WTC11 (cell line): ENCODE measurements at regions not wholly inside any gene's neighbourhood (a gene's known extent, or its start where the extent isn't known, plus 50 kb on each side); places are given as distances from the start of the nearest gene placed in this dataset.

ENCODE experiments used
- ELF4 ChIP-seq: sonication (generic); formaldehyde crosslinking; IDR thresholded peaks from 2 replicates; pipeline ENCODE4 v1.8.1; 2022; ENCODE audit warnings: low read depth, mild to moderate bottlenecking, moderate library complexity, missing genetic modification reagents
- ETV6 ChIP-seq: sonication (generic); formaldehyde crosslinking; IDR thresholded peaks from 2 replicates; pipeline ENCODE4 v1.8.1; 2022; ENCODE audit warnings: mild to moderate bottlenecking, missing genetic modification reagents
- FOXP1 ChIP-seq: sonication (generic); formaldehyde crosslinking; IDR thresholded peaks from 2 replicates; pipeline ENCODE4 v1.8.0; 2022; ENCODE audit warnings: missing genetic modification reagents, mild to moderate bottlenecking, moderate library complexity, borderline replicate concordance
- RELA ChIP-seq: sonication (generic); formaldehyde crosslinking; IDR thresholded peaks from 2 replicates; pipeline ENCODE4 v1.8.1; 2022; ENCODE audit warnings: missing genetic modification reagents, mild to moderate bottlenecking, borderline replicate concordance
- TP53 ChIP-seq: sonication (generic); formaldehyde crosslinking; IDR thresholded peaks from 2 replicates; pipeline ENCODE4 v1.8.1; 2023; ENCODE audit warnings: mild to moderate bottlenecking, missing genetic modification reagents
- ZNF138 ChIP-seq: sonication (generic); formaldehyde crosslinking; conservative IDR thresholded peaks from 2 replicates; pipeline ENCODE4 v1.8.1; 2022; ENCODE audit warnings: mild to moderate bottlenecking, moderate library complexity, missing genetic modification reagents
- TF ChIP-seq, protein P1 (sequence below): sonication (generic); formaldehyde crosslinking; conservative IDR thresholded peaks from 2 replicates; pipeline ENCODE4 v1.8.1; 2023; ENCODE audit warnings: mild to moderate bottlenecking, low read depth, missing genetic modification reagents, moderate library complexity
- TF ChIP-seq, protein P2 (sequence below): fragments of 200-600 bp; IDR thresholded peaks from 2 replicates; pipeline ENCODE4 v1.8.0; 2022; ENCODE audit warnings: antibody characterized with exemption
- TF ChIP-seq, protein P3 (sequence below): sonication (generic); formaldehyde crosslinking; IDR thresholded peaks from 2 replicates; pipeline ENCODE4 v1.8.0; 2022; ENCODE audit warnings: mild to moderate bottlenecking, missing genetic modification reagents
- TF ChIP-seq, protein P4 (sequence below): sonication (generic); formaldehyde crosslinking; IDR thresholded peaks from 2 replicates; pipeline ENCODE4 v1.8.0; 2022; ENCODE audit warnings: mild to moderate bottlenecking, missing genetic modification reagents
- TF ChIP-seq, protein P5 (sequence below): sonication (generic); formaldehyde crosslinking; IDR thresholded peaks from 2 replicates; pipeline ENCODE4 v1.8.1; 2023; ENCODE audit warnings: mild to moderate bottlenecking, missing genetic modification reagents, borderline replicate concordance
- TF ChIP-seq, protein P6 (sequence below): fragments of 250-450 bp; sonication (Bioruptor Pico); IDR thresholded peaks from 2 replicates; pipeline ENCODE4 v2.1.2; 2022; ENCODE audit warnings: mild to moderate bottlenecking, moderate library complexity
- TF ChIP-seq, protein P7 (sequence below): sonication (generic); formaldehyde crosslinking; IDR thresholded peaks from 2 replicates; pipeline ENCODE4 v1.8.1; 2023; ENCODE audit warnings: mild to moderate bottlenecking, missing genetic modification reagents, moderate library complexity

DNA sequence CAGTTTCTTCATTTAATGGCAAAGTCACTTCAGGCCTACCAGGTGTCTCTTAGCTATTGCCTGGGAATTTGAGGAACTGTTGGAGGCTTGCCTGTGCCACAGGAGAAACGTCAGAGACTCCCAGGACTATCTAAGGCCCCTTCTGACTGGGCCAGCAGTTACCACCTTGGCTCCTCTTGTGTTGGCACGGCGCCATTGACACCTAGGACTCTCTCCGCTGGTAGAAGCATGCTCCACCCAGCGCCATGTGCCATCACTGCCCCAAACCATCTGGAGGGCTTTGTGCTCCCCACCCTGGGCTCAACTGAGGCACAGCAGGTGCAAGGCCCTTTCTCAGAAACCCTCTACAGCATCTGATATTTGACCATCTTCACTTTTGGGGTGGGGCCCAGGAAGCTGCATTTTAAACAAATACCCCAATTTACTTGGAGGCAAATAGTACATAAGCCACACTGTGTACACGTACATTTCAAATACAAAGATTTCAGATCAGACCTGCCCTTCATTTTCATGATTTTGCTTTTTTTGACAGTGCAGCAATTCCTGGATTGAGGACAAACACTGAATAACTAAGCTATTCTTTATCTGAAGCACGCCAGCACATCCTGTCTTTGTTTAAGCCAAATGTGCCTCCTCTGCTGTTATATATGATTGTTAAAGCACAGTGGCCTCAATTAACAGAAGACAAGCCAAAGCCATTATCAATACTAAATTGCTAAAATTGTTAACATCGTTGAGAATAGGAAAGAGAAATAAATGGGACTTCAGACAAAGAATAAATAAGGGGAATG, 59.9 kb upstream of the TPP2 start:
- TF ChIP-seq, protein P1, sequence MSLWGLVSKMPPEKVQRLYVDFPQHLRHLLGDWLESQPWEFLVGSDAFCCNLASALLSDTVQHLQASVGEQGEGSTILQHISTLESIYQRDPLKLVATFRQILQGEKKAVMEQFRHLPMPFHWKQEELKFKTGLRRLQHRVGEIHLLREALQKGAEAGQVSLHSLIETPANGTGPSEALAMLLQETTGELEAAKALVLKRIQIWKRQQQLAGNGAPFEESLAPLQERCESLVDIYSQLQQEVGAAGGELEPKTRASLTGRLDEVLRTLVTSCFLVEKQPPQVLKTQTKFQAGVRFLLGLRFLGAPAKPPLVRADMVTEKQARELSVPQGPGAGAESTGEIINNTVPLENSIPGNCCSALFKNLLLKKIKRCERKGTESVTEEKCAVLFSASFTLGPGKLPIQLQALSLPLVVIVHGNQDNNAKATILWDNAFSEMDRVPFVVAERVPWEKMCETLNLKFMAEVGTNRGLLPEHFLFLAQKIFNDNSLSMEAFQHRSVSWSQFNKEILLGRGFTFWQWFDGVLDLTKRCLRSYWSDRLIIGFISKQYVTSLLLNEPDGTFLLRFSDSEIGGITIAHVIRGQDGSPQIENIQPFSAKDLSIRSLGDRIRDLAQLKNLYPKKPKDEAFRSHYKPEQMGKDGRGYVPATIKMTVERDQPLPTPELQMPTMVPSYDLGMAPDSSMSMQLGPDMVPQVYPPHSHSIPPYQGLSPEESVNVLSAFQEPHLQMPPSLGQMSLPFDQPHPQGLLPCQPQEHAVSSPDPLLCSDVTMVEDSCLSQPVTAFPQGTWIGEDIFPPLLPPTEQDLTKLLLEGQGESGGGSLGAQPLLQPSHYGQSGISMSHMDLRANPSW (CRISPR knock-in tag): no peak
- TF ChIP-seq, protein P2, sequence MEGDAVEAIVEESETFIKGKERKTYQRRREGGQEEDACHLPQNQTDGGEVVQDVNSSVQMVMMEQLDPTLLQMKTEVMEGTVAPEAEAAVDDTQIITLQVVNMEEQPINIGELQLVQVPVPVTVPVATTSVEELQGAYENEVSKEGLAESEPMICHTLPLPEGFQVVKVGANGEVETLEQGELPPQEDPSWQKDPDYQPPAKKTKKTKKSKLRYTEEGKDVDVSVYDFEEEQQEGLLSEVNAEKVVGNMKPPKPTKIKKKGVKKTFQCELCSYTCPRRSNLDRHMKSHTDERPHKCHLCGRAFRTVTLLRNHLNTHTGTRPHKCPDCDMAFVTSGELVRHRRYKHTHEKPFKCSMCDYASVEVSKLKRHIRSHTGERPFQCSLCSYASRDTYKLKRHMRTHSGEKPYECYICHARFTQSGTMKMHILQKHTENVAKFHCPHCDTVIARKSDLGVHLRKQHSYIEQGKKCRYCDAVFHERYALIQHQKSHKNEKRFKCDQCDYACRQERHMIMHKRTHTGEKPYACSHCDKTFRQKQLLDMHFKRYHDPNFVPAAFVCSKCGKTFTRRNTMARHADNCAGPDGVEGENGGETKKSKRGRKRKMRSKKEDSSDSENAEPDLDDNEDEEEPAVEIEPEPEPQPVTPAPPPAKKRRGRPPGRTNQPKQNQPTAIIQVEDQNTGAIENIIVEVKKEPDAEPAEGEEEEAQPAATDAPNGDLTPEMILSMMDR: no peak
- TF ChIP-seq RELA (CRISPR knock-in tag): no peak
- TF ChIP-seq, protein P3, sequence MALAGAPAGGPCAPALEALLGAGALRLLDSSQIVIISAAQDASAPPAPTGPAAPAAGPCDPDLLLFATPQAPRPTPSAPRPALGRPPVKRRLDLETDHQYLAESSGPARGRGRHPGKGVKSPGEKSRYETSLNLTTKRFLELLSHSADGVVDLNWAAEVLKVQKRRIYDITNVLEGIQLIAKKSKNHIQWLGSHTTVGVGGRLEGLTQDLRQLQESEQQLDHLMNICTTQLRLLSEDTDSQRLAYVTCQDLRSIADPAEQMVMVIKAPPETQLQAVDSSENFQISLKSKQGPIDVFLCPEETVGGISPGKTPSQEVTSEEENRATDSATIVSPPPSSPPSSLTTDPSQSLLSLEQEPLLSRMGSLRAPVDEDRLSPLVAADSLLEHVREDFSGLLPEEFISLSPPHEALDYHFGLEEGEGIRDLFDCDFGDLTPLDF (CRISPR knock-in tag): no peak
- TF ChIP-seq, protein P4, sequence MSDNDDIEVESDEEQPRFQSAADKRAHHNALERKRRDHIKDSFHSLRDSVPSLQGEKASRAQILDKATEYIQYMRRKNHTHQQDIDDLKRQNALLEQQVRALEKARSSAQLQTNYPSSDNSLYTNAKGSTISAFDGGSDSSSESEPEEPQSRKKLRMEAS (CRISPR knock-in tag): no peak
- TF ChIP-seq TP53 (CRISPR knock-in tag): no peak
- TF ChIP-seq, protein P5, sequence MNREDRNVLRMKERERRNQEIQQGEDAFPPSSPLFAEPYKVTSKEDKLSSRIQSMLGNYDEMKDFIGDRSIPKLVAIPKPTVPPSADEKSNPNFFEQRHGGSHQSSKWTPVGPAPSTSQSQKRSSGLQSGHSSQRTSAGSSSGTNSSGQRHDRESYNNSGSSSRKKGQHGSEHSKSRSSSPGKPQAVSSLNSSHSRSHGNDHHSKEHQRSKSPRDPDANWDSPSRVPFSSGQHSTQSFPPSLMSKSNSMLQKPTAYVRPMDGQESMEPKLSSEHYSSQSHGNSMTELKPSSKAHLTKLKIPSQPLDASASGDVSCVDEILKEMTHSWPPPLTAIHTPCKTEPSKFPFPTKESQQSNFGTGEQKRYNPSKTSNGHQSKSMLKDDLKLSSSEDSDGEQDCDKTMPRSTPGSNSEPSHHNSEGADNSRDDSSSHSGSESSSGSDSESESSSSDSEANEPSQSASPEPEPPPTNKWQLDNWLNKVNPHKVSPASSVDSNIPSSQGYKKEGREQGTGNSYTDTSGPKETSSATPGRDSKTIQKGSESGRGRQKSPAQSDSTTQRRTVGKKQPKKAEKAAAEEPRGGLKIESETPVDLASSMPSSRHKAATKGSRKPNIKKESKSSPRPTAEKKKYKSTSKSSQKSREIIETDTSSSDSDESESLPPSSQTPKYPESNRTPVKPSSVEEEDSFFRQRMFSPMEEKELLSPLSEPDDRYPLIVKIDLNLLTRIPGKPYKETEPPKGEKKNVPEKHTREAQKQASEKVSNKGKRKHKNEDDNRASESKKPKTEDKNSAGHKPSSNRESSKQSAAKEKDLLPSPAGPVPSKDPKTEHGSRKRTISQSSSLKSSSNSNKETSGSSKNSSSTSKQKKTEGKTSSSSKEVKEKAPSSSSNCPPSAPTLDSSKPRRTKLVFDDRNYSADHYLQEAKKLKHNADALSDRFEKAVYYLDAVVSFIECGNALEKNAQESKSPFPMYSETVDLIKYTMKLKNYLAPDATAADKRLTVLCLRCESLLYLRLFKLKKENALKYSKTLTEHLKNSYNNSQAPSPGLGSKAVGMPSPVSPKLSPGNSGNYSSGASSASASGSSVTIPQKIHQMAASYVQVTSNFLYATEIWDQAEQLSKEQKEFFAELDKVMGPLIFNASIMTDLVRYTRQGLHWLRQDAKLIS (CRISPR knock-in tag): no peak
- TF ChIP-seq ETV6: no peak
- no peak for TF ChIP-seq ELF4 (CRISPR knock-in tag)
- TF ChIP-seq, protein P6, sequence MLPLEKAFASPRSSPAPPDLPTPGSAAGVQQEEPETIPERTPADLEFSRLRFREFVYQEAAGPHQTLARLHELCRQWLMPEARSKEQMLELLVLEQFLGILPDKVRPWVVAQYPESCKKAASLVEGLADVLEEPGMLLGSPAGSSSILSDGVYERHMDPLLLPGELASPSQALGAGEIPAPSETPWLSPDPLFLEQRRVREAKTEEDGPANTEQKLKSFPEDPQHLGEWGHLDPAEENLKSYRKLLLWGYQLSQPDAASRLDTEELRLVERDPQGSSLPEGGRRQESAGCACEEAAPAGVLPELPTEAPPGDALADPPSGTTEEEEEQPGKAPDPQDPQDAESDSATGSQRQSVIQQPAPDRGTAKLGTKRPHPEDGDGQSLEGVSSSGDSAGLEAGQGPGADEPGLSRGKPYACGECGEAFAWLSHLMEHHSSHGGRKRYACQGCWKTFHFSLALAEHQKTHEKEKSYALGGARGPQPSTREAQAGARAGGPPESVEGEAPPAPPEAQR (CRISPR knock-in tag): no peak
- no peak for TF ChIP-seq ZNF138
- TF ChIP-seq, protein P7, sequence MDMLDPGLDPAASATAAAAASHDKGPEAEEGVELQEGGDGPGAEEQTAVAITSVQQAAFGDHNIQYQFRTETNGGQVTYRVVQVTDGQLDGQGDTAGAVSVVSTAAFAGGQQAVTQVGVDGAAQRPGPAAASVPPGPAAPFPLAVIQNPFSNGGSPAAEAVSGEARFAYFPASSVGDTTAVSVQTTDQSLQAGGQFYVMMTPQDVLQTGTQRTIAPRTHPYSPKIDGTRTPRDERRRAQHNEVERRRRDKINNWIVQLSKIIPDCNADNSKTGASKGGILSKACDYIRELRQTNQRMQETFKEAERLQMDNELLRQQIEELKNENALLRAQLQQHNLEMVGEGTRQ: no peak
- TF ChIP-seq FOXP1 (CRISPR knock-in tag): no peak
